ENCODE measurements at regions not wholly inside any gene's neighbourhood (a gene's known extent, or its start where the extent isn't known, plus 50 kb on each side); places are given as distances from the start of the nearest gene placed in this dataset.
"Not testable (repeated sequence)": the region's sequence is repeated elsewhere in the genome, so short reads cannot be mapped to it uniquely, and the experiment has no call there.

- DNase-seq = no peak
These were observed 128.4 kb upstream of the MEIS1 start for GRCh38 chr2:66306483-66306882.

DNA sequence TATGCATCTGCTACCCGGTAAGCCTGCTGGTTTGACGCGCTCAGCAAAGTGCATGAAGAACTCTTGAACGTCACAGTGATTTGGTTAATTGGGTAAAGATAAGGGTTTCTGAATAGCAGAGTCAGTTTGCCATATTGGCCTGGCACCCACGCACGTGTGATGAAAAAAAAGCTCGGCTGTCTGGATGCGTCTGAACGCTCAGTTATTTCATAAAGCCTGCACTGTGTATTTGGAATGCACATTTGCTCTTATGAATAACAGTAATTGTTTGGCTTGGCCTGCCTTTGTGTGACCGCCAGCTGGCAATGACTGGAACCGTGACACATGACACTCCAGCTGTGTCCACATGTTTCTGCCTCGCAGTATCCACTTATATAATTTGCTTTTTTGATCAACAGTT lies 129.2 kb upstream of the MEIS1 start:
- no peak for DNase-seq

DNA sequence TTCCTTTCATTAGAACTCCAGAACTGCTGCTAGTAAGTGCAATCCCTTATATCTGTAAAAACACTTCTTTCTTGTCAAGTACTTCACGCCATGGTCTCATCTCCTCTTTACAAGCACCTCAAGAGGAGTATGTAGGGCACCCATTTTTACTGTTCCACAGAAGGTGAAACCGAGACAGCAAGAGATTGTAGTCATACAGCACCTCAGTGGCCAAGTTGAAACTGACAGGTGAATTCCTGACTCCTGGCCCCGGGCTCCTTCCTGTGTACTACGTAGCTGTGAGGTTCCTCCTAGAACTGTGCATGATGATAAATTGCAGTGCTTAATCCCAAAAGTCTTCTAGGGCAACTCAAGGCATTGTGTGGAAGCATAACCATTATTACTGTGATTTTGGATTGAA lies 131.5 kb upstream of the MEIS1 start:
- DNase-seq = no peak

GRCh38 chr2:66301767-66302140 lies 133.2 kb upstream of the MEIS1 start:
- no peak for DNase-seq

- DNase-seq = no peak
These were observed 133.7 kb upstream of the MEIS1 start for GRCh38 chr2:66301022-66301766.

DNA sequence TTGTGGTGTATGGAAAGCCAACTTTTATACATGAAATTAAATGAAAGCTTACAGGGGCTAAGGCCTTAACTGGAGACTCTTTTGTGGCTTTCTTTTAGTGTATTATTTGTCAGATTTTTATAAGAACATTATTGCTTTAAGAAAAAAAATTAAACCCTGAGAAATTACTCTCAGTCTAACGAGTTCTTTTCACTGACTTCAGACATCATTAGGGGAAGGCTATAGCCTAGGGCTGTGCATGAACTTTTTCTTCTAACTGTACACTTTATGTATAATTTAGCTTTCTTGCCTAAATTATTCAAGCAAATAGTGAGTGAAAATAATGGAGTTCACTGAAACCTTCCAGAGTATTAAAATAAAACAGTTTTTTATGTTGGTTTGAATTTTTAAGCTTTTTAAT lies 151.1 kb upstream of the MEIS1 start:
- DNase-seq = no peak

GRCh38 chr2:66281980-66282379 lies 152.9 kb upstream of the MEIS1 start:
- DNase-seq = no peak

DNA sequence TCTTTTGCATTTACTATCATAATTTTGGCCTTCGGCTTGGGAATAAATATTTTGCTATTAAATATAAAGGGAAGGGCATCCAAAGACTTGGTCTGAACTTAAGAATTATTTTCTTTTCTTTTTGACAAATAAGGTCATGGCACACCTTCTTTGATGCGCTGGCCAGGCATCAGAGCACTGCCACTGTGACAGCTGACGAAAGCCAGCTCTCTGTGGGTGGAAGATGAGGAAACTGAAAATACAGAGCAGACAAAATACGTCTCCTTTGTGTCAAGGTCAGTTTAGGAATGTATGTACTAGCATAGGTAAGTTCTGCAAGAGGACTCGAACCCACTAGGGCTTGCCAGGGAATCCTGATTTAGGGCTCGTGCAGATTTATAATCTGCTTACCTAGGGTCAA lies 155.9 kb upstream of the MEIS1 start:
- no peak for DNase-seq

DNA sequence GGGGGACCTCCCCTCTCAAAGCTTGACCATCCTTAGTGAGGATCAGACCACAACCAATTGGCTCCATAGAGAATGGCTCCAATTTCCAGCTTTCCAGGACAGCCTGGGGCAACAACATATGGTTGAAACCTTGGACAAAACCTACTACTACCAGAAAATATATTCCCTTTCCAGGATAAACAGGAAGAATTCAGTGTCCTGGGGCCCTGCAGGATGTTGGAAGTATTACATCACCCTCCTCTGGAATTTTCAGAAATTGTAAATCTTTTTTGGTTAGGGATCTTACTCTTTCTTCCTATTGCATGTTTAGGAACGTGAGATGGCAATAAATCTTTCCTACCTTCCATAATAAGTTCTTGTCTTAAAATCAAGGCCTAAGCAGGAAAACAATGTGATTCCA lies 158.9 kb upstream of the MEIS1 start:
- no peak for DNase-seq

GRCh38 chr2:66273933-66274490 lies 160.9 kb upstream of the MEIS1 start:
- DNase-seq = no peak

DNA sequence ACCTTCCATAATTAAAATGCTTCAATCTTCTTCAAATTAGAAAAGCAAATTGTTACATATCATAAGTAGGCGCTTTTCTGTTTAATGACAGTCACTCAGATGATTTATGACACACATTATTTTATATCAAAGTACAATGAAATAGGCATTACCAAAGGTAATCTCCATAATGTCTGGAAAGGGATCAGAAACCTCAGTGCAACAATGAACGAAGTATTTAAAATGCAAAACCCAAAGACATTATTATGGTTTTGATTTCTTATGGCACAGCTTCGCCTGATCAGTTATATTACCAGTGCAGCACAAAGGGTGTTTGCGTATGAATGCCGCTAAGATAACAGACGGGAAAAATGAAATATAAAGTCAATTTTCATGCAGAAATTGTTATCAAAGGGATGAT lies 162.2 kb upstream of the MEIS1 start:
- no peak for DNase-seq

DNA sequence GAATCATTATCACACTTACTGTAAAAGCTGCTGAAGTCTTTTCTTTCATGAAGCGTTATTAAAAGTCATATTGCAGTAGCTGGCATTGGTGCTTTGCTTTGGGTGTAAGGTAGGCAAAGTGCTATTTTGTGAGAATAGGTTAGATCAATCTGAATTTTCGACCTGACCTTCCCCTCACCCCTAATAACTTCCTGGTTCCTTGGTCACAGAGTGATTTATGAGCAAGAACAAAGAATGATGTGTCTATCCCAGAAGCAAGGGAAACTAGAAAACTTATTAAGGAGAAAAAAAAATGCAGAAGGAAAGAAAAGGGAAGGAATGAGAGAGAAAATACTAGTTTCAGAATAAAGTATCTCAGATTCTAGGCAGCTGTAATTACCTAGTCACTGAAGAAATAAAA lies 163.1 kb upstream of the MEIS1 start:
- DNase-seq = no peak

DNA sequence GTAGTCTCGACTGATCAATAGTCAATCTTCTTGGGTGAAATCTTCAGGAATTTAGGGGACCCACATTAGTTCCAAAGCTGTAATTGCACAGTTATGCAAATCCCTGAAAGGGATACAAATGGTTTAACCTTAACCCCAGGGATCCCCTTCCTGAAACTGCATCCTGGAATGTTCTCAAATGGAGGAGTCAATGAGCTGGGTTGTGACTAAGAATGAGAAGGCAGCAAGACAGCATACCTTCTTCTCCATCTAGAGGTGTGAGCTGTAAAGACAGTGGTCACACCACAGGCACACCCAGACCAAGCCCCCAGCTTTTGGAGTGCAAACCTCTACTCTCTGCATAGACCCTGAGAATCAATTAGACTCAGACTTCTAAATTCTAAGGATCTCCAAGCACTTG lies 164.7 kb upstream of the MEIS1 start:
- DNase-seq = no peak

GRCh38 chr2:66269166-66269565 lies 165.8 kb upstream of the MEIS1 start:
- no peak for DNase-seq

- no peak for DNase-seq
These were observed 166.2 kb upstream of the MEIS1 start for GRCh38 chr2:66268756-66269155.

- DNase-seq = no peak
These were observed 170.6 kb upstream of the MEIS1 start for GRCh38 chr2:66264354-66264753.

DNA sequence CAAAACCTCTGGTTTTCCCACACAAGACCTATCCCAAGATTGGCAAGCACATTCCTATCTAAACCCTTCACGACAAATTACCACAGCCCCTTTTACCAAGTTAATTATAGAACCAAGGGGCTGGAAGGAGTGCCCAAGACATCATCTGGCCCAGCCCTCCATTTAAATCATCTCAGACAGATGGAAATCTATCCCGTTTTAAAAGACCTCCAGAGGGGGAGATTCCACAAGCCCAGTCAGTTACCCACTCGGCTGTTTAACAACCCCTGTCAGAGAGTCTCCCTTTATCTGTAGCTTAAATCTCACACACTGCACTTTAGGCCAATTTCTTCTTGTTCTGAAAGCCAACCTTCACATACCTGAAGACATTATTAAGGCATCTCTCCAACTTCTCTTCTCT lies 179.1 kb upstream of the MEIS1 start:
- DNase-seq = no peak

- no peak for DNase-seq
These were observed 179.8 kb upstream of the MEIS1 start for GRCh38 chr2:66255136-66255535.

- no peak for DNase-seq
These were observed 181.9 kb upstream of the MEIS1 start for GRCh38 chr2:66253066-66253465.

DNA sequence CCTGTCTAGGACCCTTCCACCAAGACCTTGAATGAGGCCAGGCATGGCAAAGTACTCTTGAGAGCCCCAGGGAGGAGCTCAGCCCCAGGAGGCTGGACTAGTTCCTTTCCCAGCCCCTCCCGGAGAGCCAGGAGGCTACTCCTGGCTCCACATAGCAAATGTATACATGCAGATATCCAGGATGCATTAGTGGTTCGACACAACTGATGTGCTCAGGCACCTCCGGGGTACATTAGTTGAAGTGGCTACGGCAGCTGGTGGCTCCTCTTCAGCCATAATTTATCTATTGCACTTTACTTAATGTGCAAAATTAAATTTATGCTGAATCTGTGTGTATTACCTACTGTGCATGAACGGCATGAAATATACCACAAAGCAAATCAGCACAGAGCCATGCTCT lies 182.8 kb upstream of the MEIS1 start:
- DNase-seq = no peak

GRCh38 chr2:66251573-66251972 lies 183.4 kb upstream of the MEIS1 start:
- no peak for DNase-seq

DNA sequence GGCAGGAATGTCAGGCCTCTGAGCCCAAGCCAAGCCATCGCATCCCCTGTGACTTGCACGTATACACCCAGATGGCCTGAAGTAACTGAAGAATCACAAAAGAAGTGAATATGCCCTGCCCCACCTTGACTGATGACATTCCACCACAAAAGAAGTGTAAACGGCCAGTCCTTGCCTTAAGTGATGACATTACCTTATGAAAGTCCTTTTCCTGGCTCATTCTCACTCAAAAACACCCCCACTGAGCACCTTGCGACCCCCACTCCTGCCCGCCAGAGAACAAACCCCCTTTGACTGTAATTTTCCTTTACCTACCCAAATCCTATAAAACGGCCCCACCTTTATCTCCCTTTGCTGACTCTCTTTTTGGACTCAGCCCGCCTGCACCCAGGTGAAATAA lies 185.8 kb upstream of the MEIS1 start:
- not testable (repeated sequence) for DNase-seq

- not testable (repeated sequence) for DNase-seq
These were observed 191.1 kb upstream of the MEIS1 start for GRCh38 chr2:66243809-66244208.

DNA sequence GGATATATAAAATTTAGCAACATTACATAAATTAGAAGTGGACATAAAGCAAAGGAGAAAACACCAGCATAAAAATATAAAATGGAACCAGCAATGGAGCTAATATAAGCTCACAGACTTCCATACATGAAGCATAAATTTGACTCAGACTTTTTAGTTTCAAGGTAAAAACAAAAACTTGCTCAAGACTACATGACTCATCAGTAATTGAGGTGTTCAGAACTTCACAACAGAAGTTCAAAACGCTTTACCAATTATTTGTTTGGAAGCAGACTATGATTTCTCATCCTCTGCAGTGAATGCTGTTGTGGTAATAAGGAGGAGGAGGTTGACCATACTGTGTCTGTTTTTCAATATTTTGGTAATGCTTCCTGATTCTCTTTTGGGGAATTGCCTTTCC lies 192.0 kb upstream of the MEIS1 start:
- not testable (repeated sequence) for DNase-seq

DNA sequence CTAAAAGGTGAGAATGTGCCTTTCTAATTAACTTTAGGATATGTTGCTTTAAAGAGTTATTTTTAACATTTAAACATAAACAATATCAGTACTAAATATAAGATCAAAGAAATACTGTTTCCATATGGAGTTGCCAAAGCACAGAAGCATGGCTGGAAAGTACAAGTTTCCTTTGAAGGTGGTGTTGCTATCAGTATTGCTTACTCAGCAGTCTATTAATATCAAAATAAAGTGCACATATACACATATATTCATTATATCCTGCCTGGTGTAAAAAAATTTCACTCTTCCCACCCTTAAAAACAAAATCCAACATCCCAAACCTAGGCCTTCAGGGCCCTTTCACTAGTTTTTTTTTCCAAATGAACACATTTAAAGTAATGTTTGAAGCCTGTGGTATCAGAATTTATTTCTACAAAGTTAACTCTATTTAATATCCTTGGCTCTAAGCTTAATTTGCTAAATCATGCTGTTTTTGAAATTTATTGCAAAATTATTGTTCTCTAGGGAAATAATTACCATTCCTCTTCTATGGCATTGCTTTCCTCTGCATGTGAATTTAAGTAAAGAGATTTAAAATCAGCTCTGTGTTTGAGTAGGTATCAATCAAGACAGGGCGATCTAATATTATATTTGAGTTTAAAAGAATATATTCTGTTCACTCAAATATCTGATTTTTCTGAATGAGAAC lies 192.7 kb upstream of the MEIS1 start:
- no peak for DNase-seq

Data from suppressor macrophage treated with lipopolysaccharide for 1 hour (primary cell).